ENCODE measurements at regions not wholly inside any gene's neighbourhood (a gene's known extent, or its start where the extent isn't known, plus 50 kb on each side); places are given as distances from the start of the nearest gene placed in this dataset.
"Not testable (repeated sequence)": the region's sequence is repeated elsewhere in the genome, so short reads cannot be mapped to it uniquely, and the experiment has no call there.

- no peak for DNase-seq (ENCODE audit: low spot score)
- intact Hi-C loops (cut with DNase I), result no loop called here
These were observed 63.9 kb downstream of the NFKBIZ start for GRCh38 chr3:101913168-101913567.

GRCh38 chr3:101917761-101918160 lies 68.4 kb downstream of the NFKBIZ start:
- intact Hi-C loops (cut with DNase I), result not testable (repeated sequence)

GRCh38 chr3:101922151-101922725 lies 72.9 kb downstream of the NFKBIZ start:
- intact Hi-C loops (cut with DNase I); DNase-seq (ENCODE audit: low spot score): not testable (repeated sequence)

More at GRCh38 chr3:101917761-101918160, 68.4 kb downstream of the NFKBIZ start:
- not testable (repeated sequence) for DNase-seq (ENCODE audit: low spot score)

- DNase-seq (ENCODE audit: low spot score); intact Hi-C loops (cut with DNase I): not testable (repeated sequence)
These were observed 75.3 kb downstream of the NFKBIZ start for GRCh38 chr3:101924621-101925020.

GRCh38 chr3:101925124-101925523 lies 75.8 kb downstream of the NFKBIZ start:
- intact Hi-C loops (cut with DNase I); DNase-seq (ENCODE audit: low spot score): not testable (repeated sequence)

GRCh38 chr3:101925564-101925963 lies 76.2 kb downstream of the NFKBIZ start:
- DNase-seq (ENCODE audit: low spot score), result no peak
- intact Hi-C loops (cut with DNase I), result no loop called here

- DNase-seq (ENCODE audit: low spot score), result no peak
- intact Hi-C loops (cut with DNase I), result no loop called here
These were observed 77.3 kb downstream of the NFKBIZ start for GRCh38 chr3:101926594-101927105.

GRCh38 chr3:101928890-101929289 lies 79.6 kb downstream of the NFKBIZ start:
- intact Hi-C loops (cut with DNase I), result no loop called here
- DNase-seq (ENCODE audit: low spot score), result no peak

- no peak for DNase-seq (ENCODE audit: low spot score)
- intact Hi-C loops (cut with DNase I), result no loop called here
These were observed 81.8 kb downstream of the NFKBIZ start for GRCh38 chr3:101931081-101931480.

GRCh38 chr3:101932326-101933068 lies 83.2 kb downstream of the NFKBIZ start:
- intact Hi-C loops (cut with DNase I), result no loop called here
- DNase-seq (ENCODE audit: low spot score), result no peak

- DNase-seq (ENCODE audit: low spot score), result no peak
- intact Hi-C loops (cut with DNase I), result no loop called here
These were observed 87.4 kb downstream of the NFKBIZ start for GRCh38 chr3:101936419-101937356.

GRCh38 chr3:101938262-101938847 lies 89.0 kb downstream of the NFKBIZ start:
- intact Hi-C loops (cut with DNase I), result no loop called here
- DNase-seq (ENCODE audit: low spot score), result no peak

GRCh38 chr3:101939361-101940049 lies 90.2 kb downstream of the NFKBIZ start:
- intact Hi-C loops (cut with DNase I), result loop anchor here in 1 of 2 donors (2.0 kb wide), 1 partner anchor 71 kb away; no protein-coding TSS in a partner anchor
- no peak for DNase-seq (ENCODE audit: low spot score)

GRCh38 chr3:101940521-101941317 lies 91.4 kb downstream of the NFKBIZ start:
- DNase-seq (ENCODE audit: low spot score), result no peak
- intact Hi-C loops (cut with DNase I), result loop anchor here in 1 of 2 donors (2.0 kb wide), 1 partner anchor 72 kb away; no protein-coding TSS in a partner anchor

- no peak for DNase-seq (ENCODE audit: low spot score)
- intact Hi-C loops (cut with DNase I), result loop anchor here in 1 of 2 donors (2.0 kb wide), 1 partner anchor 73 kb away; no protein-coding TSS in a partner anchor
These were observed 92.2 kb downstream of the NFKBIZ start for GRCh38 chr3:101941318-101942040.

GRCh38 chr3:101942356-101942755 lies 93.0 kb downstream of the NFKBIZ start:
- intact Hi-C loops (cut with DNase I), result no loop called here

GRCh38 chr3:101943029-101943428 lies 93.7 kb downstream of the NFKBIZ start:
- intact Hi-C loops (cut with DNase I), result no loop called here

More at GRCh38 chr3:101942356-101942755, 93.0 kb downstream of the NFKBIZ start:
- DNase-seq (ENCODE audit: low spot score), result no peak

More at GRCh38 chr3:101943029-101943428, 93.7 kb downstream of the NFKBIZ start:
- no peak for DNase-seq (ENCODE audit: low spot score)

All from posterior vena cava (tissue), 2 donors.